ENCODE measurements at regions not wholly inside any gene's neighbourhood (a gene's known extent, or its start where the extent isn't known, plus 50 kb on each side); places are given as distances from the start of the nearest gene placed in this dataset.

DNA sequence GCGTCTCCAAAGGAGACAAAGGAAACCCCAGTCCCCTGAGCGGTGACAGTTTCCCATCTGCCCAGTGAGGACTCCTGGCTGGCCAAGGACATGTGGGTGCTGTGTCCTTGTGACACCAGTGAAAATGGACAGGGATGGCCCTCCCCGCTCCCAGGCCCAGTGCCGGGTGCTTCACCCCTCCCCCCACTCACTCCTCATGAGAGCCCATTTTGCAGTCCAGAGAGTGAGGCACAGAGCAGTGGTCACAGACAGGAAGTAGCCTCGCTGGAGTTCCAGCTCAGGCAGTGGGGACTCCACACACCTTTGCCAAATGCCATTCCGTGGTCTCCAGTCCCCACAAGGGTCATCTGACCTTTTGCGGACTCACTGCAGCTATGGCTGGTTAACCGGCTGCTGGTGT lies 642.9 kb downstream of the PTPRU start:
- Histone ChIP-seq H3K27me3 (ENCODE audit: control insufficient read depth, insufficient read depth, low read length) (no peaks in the 10 kb centered on the region), H3K36me3 (ENCODE audit: control insufficient read depth, insufficient read depth, low read length) (no peaks in the 10 kb centered on the region), H3K4me3 (ENCODE audit: low read depth, low read length) (no peak overlapping the region)
- ChIA-PET CTCF (interaction anchor here (1.0 to 1.5 kb wide), 2 partner anchors 14 to 175 kb away, joined by 3 to 4 read pairs; no protein-coding TSS in a partner anchor), POLR2A (no interaction called here)
- TF ChIP-seq, protein P1, sequence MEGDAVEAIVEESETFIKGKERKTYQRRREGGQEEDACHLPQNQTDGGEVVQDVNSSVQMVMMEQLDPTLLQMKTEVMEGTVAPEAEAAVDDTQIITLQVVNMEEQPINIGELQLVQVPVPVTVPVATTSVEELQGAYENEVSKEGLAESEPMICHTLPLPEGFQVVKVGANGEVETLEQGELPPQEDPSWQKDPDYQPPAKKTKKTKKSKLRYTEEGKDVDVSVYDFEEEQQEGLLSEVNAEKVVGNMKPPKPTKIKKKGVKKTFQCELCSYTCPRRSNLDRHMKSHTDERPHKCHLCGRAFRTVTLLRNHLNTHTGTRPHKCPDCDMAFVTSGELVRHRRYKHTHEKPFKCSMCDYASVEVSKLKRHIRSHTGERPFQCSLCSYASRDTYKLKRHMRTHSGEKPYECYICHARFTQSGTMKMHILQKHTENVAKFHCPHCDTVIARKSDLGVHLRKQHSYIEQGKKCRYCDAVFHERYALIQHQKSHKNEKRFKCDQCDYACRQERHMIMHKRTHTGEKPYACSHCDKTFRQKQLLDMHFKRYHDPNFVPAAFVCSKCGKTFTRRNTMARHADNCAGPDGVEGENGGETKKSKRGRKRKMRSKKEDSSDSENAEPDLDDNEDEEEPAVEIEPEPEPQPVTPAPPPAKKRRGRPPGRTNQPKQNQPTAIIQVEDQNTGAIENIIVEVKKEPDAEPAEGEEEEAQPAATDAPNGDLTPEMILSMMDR (IDR thresholded peaks at IDR 0.05; ENCODE audit: insufficient read depth, low read depth, low read length): no peak
- DNase-seq (ENCODE audit: low read depth): no peak

DNA sequence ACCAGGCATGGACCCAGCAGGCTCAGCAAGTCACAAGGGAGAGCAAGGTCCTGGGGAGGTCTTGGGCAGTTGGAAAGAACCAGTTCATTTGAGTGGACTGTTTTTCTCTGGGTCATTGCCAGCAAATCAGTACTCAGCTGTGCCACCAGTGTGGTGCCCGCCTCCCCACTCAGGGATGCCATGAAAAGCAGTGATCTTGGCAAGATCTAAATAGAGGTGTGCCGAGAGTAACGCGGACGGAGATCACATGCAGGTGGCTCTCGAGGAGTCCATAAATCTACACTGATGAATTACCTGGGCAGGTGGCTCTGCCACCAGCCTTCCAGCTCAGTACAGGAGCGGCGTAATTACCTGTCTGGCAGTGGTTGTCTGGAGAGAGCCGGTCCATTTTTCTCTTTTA lies 642.2 kb downstream of the PTPRU start:
- no peak for DNase-seq (ENCODE audit: low read depth)
- Histone ChIP-seq H3K36me3 (ENCODE audit: control insufficient read depth, insufficient read depth, low read length) (no peaks in the 10 kb centered on the region), H3K4me3 (ENCODE audit: low read depth, low read length) (no peak overlapping the region), H3K27me3 (ENCODE audit: control insufficient read depth, insufficient read depth, low read length) (no peaks in the 10 kb centered on the region)
- CTCF ChIA-PET: no interaction called here
- POLR2A ChIA-PET: no interaction called here
- TF ChIP-seq, protein P1 (IDR thresholded peaks at IDR 0.05; ENCODE audit: insufficient read depth, low read depth, low read length): no peak

DNA sequence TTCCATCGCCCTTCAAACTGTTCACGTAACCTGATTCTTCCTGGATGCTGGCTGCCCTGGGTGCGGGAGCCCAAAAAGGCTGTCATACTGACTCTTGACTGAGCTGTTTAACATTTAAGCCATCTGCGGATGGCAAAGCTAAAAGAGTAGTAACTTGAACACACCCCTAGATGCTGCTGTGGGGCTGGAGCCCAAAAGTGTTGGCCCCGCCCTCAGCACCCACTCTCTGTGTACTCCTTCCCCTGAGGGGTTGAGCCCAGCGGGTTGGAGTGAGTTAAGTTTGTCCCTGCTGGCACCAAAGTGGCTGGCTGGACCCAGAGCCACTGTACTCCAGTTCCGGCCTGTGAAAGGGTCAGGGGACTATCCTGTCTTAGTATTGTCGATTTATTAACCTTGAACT lies 640.6 kb downstream of the PTPRU start:
- H3K36me3 ChIP-seq (ENCODE audit: control insufficient read depth, insufficient read depth, low read length): no peaks in the 10 kb centered on the region
- ChIA-PET CTCF (no interaction called here), POLR2A (no interaction called here)
- H3K27me3 ChIP-seq (ENCODE audit: control insufficient read depth, insufficient read depth, low read length): no peaks in the 10 kb centered on the region
- H3K4me3 ChIP-seq (ENCODE audit: low read depth, low read length): no peak overlapping the region
- no peak for DNase-seq (ENCODE audit: low read depth)
- TF ChIP-seq, protein P1 (IDR thresholded peaks at IDR 0.05; ENCODE audit: insufficient read depth, low read depth, low read length): no peak

DNA sequence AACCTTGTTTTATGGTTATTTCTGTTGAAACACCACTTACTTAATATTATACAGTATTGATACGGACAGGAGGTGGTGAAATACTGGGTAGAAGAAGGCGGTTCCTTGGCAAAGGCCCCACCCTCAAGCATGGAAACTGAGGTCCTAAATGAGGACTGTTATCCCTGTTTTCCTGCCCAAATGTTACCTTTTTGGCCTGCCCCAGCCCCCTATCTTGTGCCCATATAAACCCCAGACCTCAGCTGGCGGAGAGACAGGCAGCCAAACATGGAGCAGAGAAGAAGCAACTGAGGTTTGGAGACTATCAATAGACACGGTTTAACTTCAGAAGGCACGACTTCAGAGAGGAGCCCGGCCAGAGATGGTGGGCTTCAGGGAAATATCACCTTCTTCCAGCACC lies 640.1 kb downstream of the PTPRU start:
- Histone ChIP-seq H3K36me3 (ENCODE audit: control insufficient read depth, insufficient read depth, low read length) (no peaks in the 10 kb centered on the region), H3K4me3 (ENCODE audit: low read depth, low read length) (no peak overlapping the region), H3K27me3 (ENCODE audit: control insufficient read depth, insufficient read depth, low read length) (no peaks in the 10 kb centered on the region)
- CTCF ChIA-PET: no interaction called here
- POLR2A ChIA-PET: no interaction called here
- DNase-seq (ENCODE audit: low read depth): no peak
- TF ChIP-seq, protein P1 (IDR thresholded peaks at IDR 0.05; ENCODE audit: insufficient read depth, low read depth, low read length): no peak

DNA sequence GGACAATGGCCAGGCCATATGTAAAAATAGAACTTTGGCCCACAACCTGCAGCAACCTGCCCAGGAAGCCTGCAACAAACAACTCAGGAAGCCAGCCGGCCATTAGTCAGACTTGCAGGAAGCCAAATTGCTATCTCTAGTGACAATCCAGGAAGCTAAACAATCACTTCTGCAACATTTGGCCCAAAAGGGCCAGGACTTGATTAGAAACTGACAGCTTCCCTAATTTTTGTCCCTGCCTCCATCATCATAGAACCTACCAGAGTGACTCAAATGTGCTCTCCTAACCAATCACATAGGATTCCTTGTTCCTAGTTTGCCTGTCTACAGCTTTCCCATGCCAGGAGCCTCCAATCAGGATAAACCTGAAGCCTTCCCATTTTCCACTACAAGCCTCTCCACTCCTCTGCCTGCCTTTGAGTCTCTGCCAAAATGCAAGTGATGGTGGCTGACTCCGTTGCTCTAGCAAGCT lies 639.3 kb downstream of the PTPRU start:
- POLR2A ChIA-PET: no interaction called here
- CTCF ChIA-PET: interaction anchor here (0.6 kb wide), 1 partner anchor 213 kb away, joined by 4 read pairs; no protein-coding TSS in a partner anchor
- no peak for DNase-seq (ENCODE audit: low read depth)
- Histone ChIP-seq H3K36me3 (ENCODE audit: control insufficient read depth, insufficient read depth, low read length) (no peaks in the 10 kb centered on the region), H3K4me3 (ENCODE audit: low read depth, low read length) (no peak overlapping the region), H3K27me3 (ENCODE audit: control insufficient read depth, insufficient read depth, low read length) (no peaks in the 10 kb centered on the region)
- TF ChIP-seq, protein P1 (IDR thresholded peaks at IDR 0.05; ENCODE audit: insufficient read depth, low read depth, low read length): no peak

Data from BJ (cell line).